CD14-positive monocyte (primary cell): ENCODE measurements at regions not wholly inside any gene's neighbourhood (a gene's known extent, or its start where the extent isn't known, plus 50 kb on each side); places are given as distances from the start of the nearest gene placed in this dataset.

Source experiments
- DNase-seq, 3 donors: peaks; one replicate each; pipeline ENCODE4 v3.0.0-alpha.2; 2011 to 2022
- H2AFZ ChIP-seq: 2 replicates; pipeline ENCODE4 v1.6.0; 2012; ENCODE audit warnings: mild to moderate bottlenecking, low read depth, low read length, inconsistent platforms; ENCODE audit not compliant: insufficient read depth, poor library complexity, severe bottlenecking
- H3K27ac ChIP-seq, 2 donors: 1 replicate in 1 of 2; 2 replicates in 1 of 2; pipeline ENCODE4 v1.5.1; 2012 to 2013; ENCODE audit warnings: low read length in 2 of 2, control low read depth in 1 of 2, inconsistent platforms in 1 of 2, low read depth in 1 of 2, mild to moderate bottlenecking in 1 of 2
- H3K27me3 ChIP-seq, 2 donors: one replicate each; pipeline versions ENCODE4 v1.6.0 to v1.6.1; 2011 to 2013; ENCODE audit warnings: low read length in 2 of 2; ENCODE audit not compliant: control insufficient read depth in 2 of 2, insufficient read depth in 2 of 2
- H3K36me3 ChIP-seq, 2 donors: replicated peaks in 1 of 2; 1 replicate in 1 of 2; 2 replicates in 1 of 2; pipeline versions ENCODE4 v1.5.1 to v1.6.1; 2012 to 2013; ENCODE audit warnings: low read length in 2 of 2, control low read depth in 1 of 2, inconsistent platforms in 1 of 2, mild to moderate bottlenecking in 1 of 2; ENCODE audit not compliant: insufficient read depth in 2 of 2, control insufficient read depth in 1 of 2
- H3K4me1 ChIP-seq, 2 donors: 1 replicate in 1 of 2; 2 replicates in 1 of 2; pipeline versions ENCODE4 v1.5.1 to v1.6.1; 2012 to 2013; ENCODE audit warnings: low read length in 2 of 2, control low read depth in 1 of 2, inconsistent platforms in 1 of 2, mild to moderate bottlenecking in 1 of 2, moderate library complexity in 1 of 2; ENCODE audit not compliant: insufficient read depth in 2 of 2, control insufficient read depth in 1 of 2
- H3K4me2 ChIP-seq: replicated peaks from 2 replicates; pipeline ENCODE3; 2012; ENCODE audit warnings: low read length, moderate library complexity, mild to moderate bottlenecking; ENCODE audit not compliant: poor library complexity, severe bottlenecking; ENCODE audit errors: extremely low read depth
- H3K4me3 ChIP-seq, 3 experiments: fragments of 200-600 bp in 1 of 3; sonication (generic) in 1 of 3; replicated peaks in 1 of 3; 1 replicate in 2 of 3; 2 replicates in 1 of 3; pipeline ENCODE4 v1.5.1; 2011 to 2013; ENCODE audit warnings: low read length in 3 of 3, mild to moderate bottlenecking in 3 of 3, control low read depth in 2 of 3, low read depth in 2 of 3, inconsistent platforms in 1 of 3, moderate library complexity in 1 of 3
- H3K79me2 ChIP-seq: 2 replicates; pipeline ENCODE4 v1.6.0; 2012; ENCODE audit warnings: mild to moderate bottlenecking, control low read depth, inconsistent platforms, low read length, moderate library complexity; ENCODE audit not compliant: insufficient read depth
- H3K9ac ChIP-seq: 2 replicates; pipeline ENCODE4 v1.6.0; 2017; ENCODE audit warnings: low read length, mild to moderate bottlenecking; ENCODE audit not compliant: insufficient read depth, poor library complexity, severe bottlenecking
- H3K9me3 ChIP-seq, 2 donors: replicated peaks in 1 of 2; 1 replicate in 1 of 2; 2 replicates in 1 of 2; pipeline versions ENCODE4 v1.5.1 to v1.6.1; 2012 to 2013; ENCODE audit warnings: low read length in 2 of 2, control low read depth in 1 of 2; ENCODE audit not compliant: control insufficient read depth in 1 of 2, insufficient read depth in 1 of 2
- H4K20me1 ChIP-seq: 2 replicates; pipeline ENCODE4 v1.6.0; 2012; ENCODE audit warnings: mild to moderate bottlenecking, low read length, control low read depth, moderate library complexity; ENCODE audit not compliant: insufficient read depth
- H3K27ac Mint-ChIP-seq, 7 donors: one replicate each; pipeline ENCODE4 v1.8.0; 2020; ENCODE audit warnings: mild to moderate bottlenecking in 7 of 7, mixed read lengths in 7 of 7, moderate library complexity in 6 of 7, inconsistent platforms in 2 of 7
- H3K27me3 Mint-ChIP-seq, 3 donors: one replicate each; pipeline ENCODE4 v1.8.0; 2021 to 2022; ENCODE audit warnings: low read depth in 3 of 3, mild to moderate bottlenecking in 3 of 3, mixed read lengths in 3 of 3, moderate library complexity in 3 of 3, inconsistent platforms in 1 of 3
- H3K36me3 Mint-ChIP-seq, 2 donors: one replicate each; pipeline ENCODE4 v1.8.0; 2020; ENCODE audit warnings: mixed read lengths in 2 of 2, inconsistent platforms in 1 of 2, mild to moderate bottlenecking in 1 of 2
- H3K4me1 Mint-ChIP-seq: one replicate; pipeline ENCODE4 v1.8.0; 2020; ENCODE audit warnings: mild to moderate bottlenecking, mixed read lengths
- H3K4me3 Mint-ChIP-seq, 2 donors: one replicate each; pipeline ENCODE4 v1.8.0; 2020; ENCODE audit warnings: mild to moderate bottlenecking in 2 of 2, mixed read lengths in 2 of 2, moderate library complexity in 1 of 2
- H3K9me3 Mint-ChIP-seq, 7 donors: one replicate each; pipeline ENCODE4 v1.8.0; 2020 to 2022; ENCODE audit warnings: mixed read lengths in 7 of 7, mild to moderate bottlenecking in 6 of 7, moderate library complexity in 6 of 7, inconsistent platforms in 2 of 7
- WGBS: methylation state at CpG from one replicate; pipeline ENCODE4 v1.1.5; 2013; ENCODE audit warnings: missing lambda C conversion rate; ENCODE audit not compliant: insufficient coverage; 5-methylcytosine and 5-hydroxymethylcytosine counted together
- intact Hi-C, 2 donors: fragments of 100-400 bp; cut with micrococcal nuclease; formaldehyde crosslinking; loops; one replicate each; pipeline versions ENCODE4 v1.15.0 to v1.15.1; 2023
- TF ChIP-seq, protein P1 (sequence below): fragments of 200-600 bp; IDR thresholded peaks from one replicate; pipeline ENCODE4 v1.8.0; 2022; ENCODE audit warnings: antibody characterized with exemption, mild to moderate bottlenecking

- no peaks in the 10 kb centered on the region for H3K36me3 Mint-ChIP-seq
- Histone ChIP-seq H3K4me2 (no peak overlapping the region), H3K27ac (no peak overlapping the region), H2AFZ (no peak overlapping the region), H3K79me2 (no peaks in the 10 kb centered on the region), H3K27me3 (no peaks in the 10 kb centered on the region), H3K4me3 (no peak overlapping the region), H4K20me1 (no peaks in the 10 kb centered on the region), H3K4me1 (no peaks in the 10 kb centered on the region), H3K9me3 (peaks cover 0 to 4% of the 10 kb centered on the region in 2 donors), H3K36me3 (no peaks in the 10 kb centered on the region), H3K9ac (no peak overlapping the region)
- no peak overlapping the region for H3K4me3 Mint-ChIP-seq
- no peaks in the 10 kb centered on the region for H3K27me3 Mint-ChIP-seq
- DNase-seq: no peak
- intact Hi-C loops: no loop called here
- WGBS: no CpG with 5 or more reads among the region's 1 CpG
- H3K27ac Mint-ChIP-seq: no peak overlapping the region
- H3K4me1 Mint-ChIP-seq: no peaks in the 10 kb centered on the region
- TF ChIP-seq, protein P1, sequence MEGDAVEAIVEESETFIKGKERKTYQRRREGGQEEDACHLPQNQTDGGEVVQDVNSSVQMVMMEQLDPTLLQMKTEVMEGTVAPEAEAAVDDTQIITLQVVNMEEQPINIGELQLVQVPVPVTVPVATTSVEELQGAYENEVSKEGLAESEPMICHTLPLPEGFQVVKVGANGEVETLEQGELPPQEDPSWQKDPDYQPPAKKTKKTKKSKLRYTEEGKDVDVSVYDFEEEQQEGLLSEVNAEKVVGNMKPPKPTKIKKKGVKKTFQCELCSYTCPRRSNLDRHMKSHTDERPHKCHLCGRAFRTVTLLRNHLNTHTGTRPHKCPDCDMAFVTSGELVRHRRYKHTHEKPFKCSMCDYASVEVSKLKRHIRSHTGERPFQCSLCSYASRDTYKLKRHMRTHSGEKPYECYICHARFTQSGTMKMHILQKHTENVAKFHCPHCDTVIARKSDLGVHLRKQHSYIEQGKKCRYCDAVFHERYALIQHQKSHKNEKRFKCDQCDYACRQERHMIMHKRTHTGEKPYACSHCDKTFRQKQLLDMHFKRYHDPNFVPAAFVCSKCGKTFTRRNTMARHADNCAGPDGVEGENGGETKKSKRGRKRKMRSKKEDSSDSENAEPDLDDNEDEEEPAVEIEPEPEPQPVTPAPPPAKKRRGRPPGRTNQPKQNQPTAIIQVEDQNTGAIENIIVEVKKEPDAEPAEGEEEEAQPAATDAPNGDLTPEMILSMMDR: no peak
- H3K9me3 Mint-ChIP-seq: peaks cover 1 to 12% (median 3%) of the 10 kb centered on the region in 7 donors
Observed at GRCh38 chr6:48774276-48774675, 663.3 kb upstream of the PTCHD4 start.

- H3K27me3 ChIP-seq: no peaks in the 10 kb centered on the region
- WGBS: no CpG with 5 or more reads among the region's 3 CpGs
- Mint-ChIP-seq H3K27ac (no peak overlapping the region), H3K36me3 (no peaks in the 10 kb centered on the region), H3K9me3 (no peaks in the 10 kb centered on the region), H3K4me1 (no peaks in the 10 kb centered on the region), H3K27me3 (peaks cover 0 to 2% (median 0%) of the 10 kb centered on the region in 3 donors), H3K4me3 (no peak overlapping the region)
- H3K27ac ChIP-seq: no peak overlapping the region
- no peaks in the 10 kb centered on the region for H4K20me1 ChIP-seq
- H3K4me3 ChIP-seq: no peak overlapping the region
- H3K9ac ChIP-seq: no peak overlapping the region
- no peak overlapping the region for H3K4me2 ChIP-seq
- intact Hi-C loops: no loop called here
- TF ChIP-seq, protein P1: no peak
- no peak for DNase-seq
- H2AFZ ChIP-seq: no peak overlapping the region
- no peaks in the 10 kb centered on the region for H3K4me1 ChIP-seq
- no peaks in the 10 kb centered on the region for H3K36me3 ChIP-seq
- no peaks in the 10 kb centered on the region for H3K9me3 ChIP-seq
- no peaks in the 10 kb centered on the region for H3K79me2 ChIP-seq
Observed at GRCh38 chr6:48766349-48766748, 655.4 kb upstream of the PTCHD4 start.
